SK-N-SH (cell line): ENCODE measurements at regions not wholly inside any gene's neighbourhood (a gene's known extent, or its start where the extent isn't known, plus 50 kb on each side); places are given as distances from the start of the nearest gene placed in this dataset.

ENCODE experiments used
- CTCF ChIA-PET: fragments of 300-600, 350-600 bp; formaldehyde crosslinking; extraction: SDS; loops from one replicate; lab custom pipeline; 2021; lab: Yijun Ruan, JAX
- POLR2A ChIA-PET: fragments of 350-600 bp; sonication (Branson Sonifier 250); formaldehyde crosslinking; extraction: SDS; loops from one replicate; lab custom pipeline; 2020; ENCODE audit warnings: antibody characterized with exemption, inconsistent platforms; lab: Yijun Ruan, JAX
- DNase-seq: peaks from one replicate; pipeline ENCODE4 v3.0.0; 2012
- H2AFZ ChIP-seq: fragments of 200-600 bp; sonication (generic); 2 replicates; pipeline ENCODE4 v1.8.1; 2016; ENCODE audit warnings: antibody characterized with exemption, mild to moderate bottlenecking, low read depth
- H3F3A ChIP-seq: fragments of 200-600 bp; sonication (generic); replicated peaks from 2 replicates; pipeline ENCODE3; 2016; ENCODE audit warnings: antibody characterized with exemption, mild to moderate bottlenecking; ENCODE audit not compliant: insufficient read depth
- H3K27ac ChIP-seq, 2 experiments: fragments of 200-500 bp in 1 of 2; fragments of 200-600 bp in 1 of 2; sonication (Bioruptor generic) in 1 of 2; sonication (generic), shearing (Covaris generic) in 1 of 2; 2 replicates each; pipeline versions ENCODE4 v1.5.1 to v1.6.1; 2014 to 2016; ENCODE audit warnings: low read depth in 2 of 2, inconsistent platforms in 1 of 2, low read length in 1 of 2, mild to moderate bottlenecking in 1 of 2, mixed read lengths in 1 of 2
- H3K27me3 ChIP-seq: fragments of 200-600 bp; sonication (generic), shearing (Covaris generic); 2 replicates; pipeline ENCODE4 v1.6.1; 2016; ENCODE audit warnings: mixed run types; ENCODE audit not compliant: insufficient read depth
- H3K36me3 ChIP-seq, 2 experiments: fragments of 200-500 bp in 1 of 2; fragments of 200-600 bp in 1 of 2; sonication (Bioruptor generic) in 1 of 2; sonication (generic) in 1 of 2; replicated peaks in 1 of 2; 2 replicates each; pipeline versions ENCODE3 to v1.5.1; 2014 to 2016; ENCODE audit warnings: low read length in 1 of 2, mild to moderate bottlenecking in 1 of 2; ENCODE audit not compliant: insufficient read depth in 2 of 2, control insufficient read depth in 1 of 2
- H3K4me1 ChIP-seq, 2 experiments: fragments of 200-500 bp in 1 of 2; fragments of 200-600 bp in 1 of 2; sonication (Bioruptor generic) in 1 of 2; sonication (generic), shearing (Covaris generic) in 1 of 2; 2 replicates each; pipeline versions ENCODE4 v1.5.1 to v1.6.1; 2014 to 2016; ENCODE audit warnings: low read depth in 1 of 2, low read length in 1 of 2, mixed run types in 1 of 2; ENCODE audit not compliant: insufficient read depth in 2 of 2, control insufficient read depth in 1 of 2
- H3K4me2 ChIP-seq: fragments of 200-600 bp; sonication (generic), shearing (Covaris generic); 2 replicates; pipeline ENCODE4 v1.6.1; 2017; ENCODE audit warnings: mixed run types
- H3K4me3 ChIP-seq, 2 experiments: fragments of 200-500 bp in 1 of 2; fragments of 200-600 bp in 1 of 2; sonication (Bioruptor generic) in 1 of 2; sonication (generic), shearing (Covaris generic) in 1 of 2; 2 replicates each; pipeline versions ENCODE4 v1.5.1 to v1.8.1; 2014 to 2016; ENCODE audit warnings: low read depth in 2 of 2, inconsistent platforms in 1 of 2, low read length in 1 of 2, mild to moderate bottlenecking in 1 of 2, mixed read lengths in 1 of 2, moderate library complexity in 1 of 2
- H3K79me2 ChIP-seq: fragments of 200-600 bp; sonication (generic); 2 replicates; pipeline ENCODE4 v1.8.1; 2017; ENCODE audit warnings: mild to moderate bottlenecking; ENCODE audit not compliant: insufficient read depth
- H3K9ac ChIP-seq: fragments of 200-600 bp; sonication (generic); 2 replicates; pipeline ENCODE4 v1.6.1; 2017; ENCODE audit warnings: mixed run types
- H3K9me2 ChIP-seq: fragments of 200-600 bp; sonication (generic); 2 replicates; pipeline ENCODE4 v1.6.1; 2017; ENCODE audit warnings: mixed run types
- H3K9me3 ChIP-seq: fragments of 200-600 bp; sonication (generic); 2 replicates; pipeline ENCODE4 v1.6.1; 2017; ENCODE audit warnings: mixed run types, mild to moderate bottlenecking, moderate library complexity
- H4K20me1 ChIP-seq: fragments of 200-600 bp; sonication (generic); 2 replicates; pipeline ENCODE4 v1.6.1; 2017; ENCODE audit warnings: mild to moderate bottlenecking, mixed run types; ENCODE audit not compliant: insufficient read depth
- ELF1 ChIP-seq: IDR thresholded peaks from 2 replicates; pipeline ENCODE4 v1.4.0; 2012
- EP300 ChIP-seq, 2 experiments: IDR thresholded peaks; 2 replicates each; pipeline versions ENCODE4 v1.4.0 to v1.6.1; 2012; ENCODE audit warnings: borderline replicate concordance in 1 of 2, low read depth in 1 of 2, low read length in 1 of 2
- EZH2phosphoT487 ChIP-seq: fragments of 200-600 bp; sonication (generic); IDR thresholded peaks from 2 replicates; pipeline ENCODE4 v1.6.1; 2017; ENCODE audit warnings: low read depth, mixed run types, mild to moderate bottlenecking, antibody characterized with exemption, moderate library complexity, borderline replicate concordance
- FOSL2 ChIP-seq: IDR thresholded peaks from 2 replicates; pipeline ENCODE4 v1.4.0; 2012; ENCODE audit warnings: low read depth, mild to moderate bottlenecking, moderate library complexity, borderline replicate concordance
- GATA2 ChIP-seq: sonication (generic); formaldehyde crosslinking; IDR thresholded peaks from 2 replicates; pipeline ENCODE4 v1.5.0; 2020; ENCODE audit warnings: mild to moderate bottlenecking, missing genetic modification reagents
- JUND ChIP-seq: IDR thresholded peaks from 2 replicates; pipeline ENCODE4 v1.4.0; 2012
- MEF2A ChIP-seq: IDR thresholded peaks from 2 replicates; pipeline ENCODE4 v1.4.0; 2012; ENCODE audit warnings: low read depth, borderline replicate concordance
- MXI1 ChIP-seq: IDR thresholded peaks from 2 replicates; pipeline ENCODE4 v1.6.1; 2012; ENCODE audit warnings: mild to moderate bottlenecking, low read depth, low read length, improper control_type of control experiment
- NFIC ChIP-seq: IDR thresholded peaks from 2 replicates; pipeline ENCODE4 v1.4.0; 2012; ENCODE audit warnings: borderline replicate concordance
- NRF1 ChIP-seq: IDR thresholded peaks from 2 replicates; pipeline ENCODE4 v1.6.1; 2012; ENCODE audit warnings: low read depth, mild to moderate bottlenecking, low read length
- POLR2AphosphoS5 ChIP-seq: IDR thresholded peaks from 2 replicates; pipeline ENCODE4 v1.6.1; 2012; ENCODE audit warnings: low read depth, low read length
- RAD21 ChIP-seq: IDR thresholded peaks from 2 replicates; pipeline ENCODE4 v1.6.1; 2012; ENCODE audit warnings: mild to moderate bottlenecking, low read length
- RCOR1 ChIP-seq: fragments of 150-350 bp; IDR thresholded peaks from 2 replicates; pipeline ENCODE4 v1.6.1; 2017; ENCODE audit warnings: antibody characterized with exemption, low read length
- RFX5 ChIP-seq: IDR thresholded peaks from 2 replicates; pipeline ENCODE4 v1.6.1; 2012; ENCODE audit warnings: mild to moderate bottlenecking, improper control_type of control experiment, low read length
- RXRA ChIP-seq: IDR thresholded peaks from 2 replicates; pipeline ENCODE4 v1.4.0; 2012; ENCODE audit warnings: low read depth, mild to moderate bottlenecking, borderline replicate concordance
- SIN3A ChIP-seq: IDR thresholded peaks from 2 replicates; pipeline ENCODE4 v1.6.1; 2012; ENCODE audit warnings: low read depth, mild to moderate bottlenecking, low read length, moderate library complexity, borderline replicate concordance
- SMC3 ChIP-seq: IDR thresholded peaks from 2 replicates; pipeline ENCODE4 v1.6.1; 2012; ENCODE audit warnings: low read depth, low read length, improper control_type of control experiment
- TAF1 ChIP-seq: IDR thresholded peaks from 2 replicates; pipeline ENCODE4 v1.6.1; 2012; ENCODE audit warnings: low read depth, mild to moderate bottlenecking, low read length, moderate library complexity, borderline replicate concordance
- TCF12 ChIP-seq: IDR thresholded peaks from 2 replicates; pipeline ENCODE4 v1.4.0; 2012
- TEAD4 ChIP-seq: IDR thresholded peaks from 2 replicates; pipeline ENCODE4 v1.4.0; 2012; ENCODE audit warnings: mild to moderate bottlenecking, borderline replicate concordance; ENCODE audit not compliant: insufficient read depth
- YY1 ChIP-seq: IDR thresholded peaks from 2 replicates; pipeline ENCODE4 v1.4.0; 2012; ENCODE audit warnings: low read depth, mild to moderate bottlenecking
- WGBS: methylation state at CpG from one replicate; pipeline ENCODE4 v1.1.6; 2017; ENCODE audit warnings: low lambda C conversion rate; 5-methylcytosine and 5-hydroxymethylcytosine counted together
- TF ChIP-seq, protein P1 (sequence below): IDR thresholded peaks from 2 replicates; pipeline ENCODE4 v1.6.1; 2012; ENCODE audit warnings: mild to moderate bottlenecking, low read depth, low read length, moderate library complexity
- TF ChIP-seq, protein P2 (sequence below): fragments of 200-600 bp; sonication (generic); IDR thresholded peaks from 2 replicates; pipeline ENCODE4 v1.6.1; 2017; ENCODE audit warnings: antibody characterized with exemption, mild to moderate bottlenecking, moderate library complexity
- TF ChIP-seq, protein P3 (sequence below): fragments of 150-350 bp; IDR thresholded peaks from 2 replicates; pipeline ENCODE4 v1.6.1; 2017; ENCODE audit warnings: antibody characterized with exemption, low read length, low read depth, borderline replicate concordance

DNA sequence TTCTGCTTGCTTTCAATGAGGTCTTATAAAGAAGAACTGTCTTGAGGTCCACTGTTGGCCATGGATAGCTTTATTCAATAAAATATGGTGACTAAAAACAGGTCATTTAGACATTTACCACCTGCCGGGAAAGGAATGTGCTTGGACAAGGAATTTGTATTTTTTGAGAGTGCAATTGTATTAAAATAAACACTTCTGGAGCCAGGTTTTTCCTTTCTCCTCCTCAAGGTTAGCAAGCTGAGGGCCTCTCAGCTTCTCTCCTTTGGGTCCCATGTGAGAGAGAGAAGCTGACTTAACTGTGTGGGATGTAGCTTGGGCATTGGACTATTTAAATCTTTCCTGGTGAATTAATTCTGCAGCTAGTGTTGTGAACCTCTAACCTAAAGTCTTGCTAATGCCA is 321.0 kb downstream of the MEIS1 start:
- H3K27ac ChIP-seq, result no peak overlapping the region
- whole genome bisulfite sequencing, result 67% methylated on average over 1 of the region's 1 CpG

DNA sequence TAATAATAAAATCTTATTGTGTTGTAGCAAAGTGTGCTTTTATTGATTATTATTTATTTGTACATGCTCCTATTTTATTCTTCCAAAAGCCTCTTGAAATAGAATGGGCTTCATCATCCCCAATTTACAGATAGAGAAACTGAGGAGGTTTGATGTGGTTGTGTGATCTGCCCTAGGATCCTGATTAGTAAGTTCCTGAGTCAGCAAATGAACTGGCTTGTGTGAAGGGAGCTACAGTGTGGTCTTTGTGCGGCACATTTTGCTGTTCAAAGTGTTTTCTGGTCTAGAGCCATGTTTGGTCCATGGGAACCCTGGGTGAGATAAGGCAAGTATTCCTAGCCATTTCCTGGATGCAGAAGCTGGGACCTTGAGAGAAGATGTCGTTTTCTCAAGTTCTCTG is 326.9 kb downstream of the MEIS1 start:
- WGBS, result 38% methylated on average over 1 of the region's 2 CpGs
- POLR2A ChIA-PET, result no interaction called here
- TF ChIP-seq GATA2 (CRISPR knock-in tag) (no peak), SIN3A (no peak), NFIC (no peak), SMC3 (no peak), YY1 (no peak), TEAD4 (no peak), FOSL2 (no peak), MXI1 (no peak)
- TF ChIP-seq, protein P1, sequence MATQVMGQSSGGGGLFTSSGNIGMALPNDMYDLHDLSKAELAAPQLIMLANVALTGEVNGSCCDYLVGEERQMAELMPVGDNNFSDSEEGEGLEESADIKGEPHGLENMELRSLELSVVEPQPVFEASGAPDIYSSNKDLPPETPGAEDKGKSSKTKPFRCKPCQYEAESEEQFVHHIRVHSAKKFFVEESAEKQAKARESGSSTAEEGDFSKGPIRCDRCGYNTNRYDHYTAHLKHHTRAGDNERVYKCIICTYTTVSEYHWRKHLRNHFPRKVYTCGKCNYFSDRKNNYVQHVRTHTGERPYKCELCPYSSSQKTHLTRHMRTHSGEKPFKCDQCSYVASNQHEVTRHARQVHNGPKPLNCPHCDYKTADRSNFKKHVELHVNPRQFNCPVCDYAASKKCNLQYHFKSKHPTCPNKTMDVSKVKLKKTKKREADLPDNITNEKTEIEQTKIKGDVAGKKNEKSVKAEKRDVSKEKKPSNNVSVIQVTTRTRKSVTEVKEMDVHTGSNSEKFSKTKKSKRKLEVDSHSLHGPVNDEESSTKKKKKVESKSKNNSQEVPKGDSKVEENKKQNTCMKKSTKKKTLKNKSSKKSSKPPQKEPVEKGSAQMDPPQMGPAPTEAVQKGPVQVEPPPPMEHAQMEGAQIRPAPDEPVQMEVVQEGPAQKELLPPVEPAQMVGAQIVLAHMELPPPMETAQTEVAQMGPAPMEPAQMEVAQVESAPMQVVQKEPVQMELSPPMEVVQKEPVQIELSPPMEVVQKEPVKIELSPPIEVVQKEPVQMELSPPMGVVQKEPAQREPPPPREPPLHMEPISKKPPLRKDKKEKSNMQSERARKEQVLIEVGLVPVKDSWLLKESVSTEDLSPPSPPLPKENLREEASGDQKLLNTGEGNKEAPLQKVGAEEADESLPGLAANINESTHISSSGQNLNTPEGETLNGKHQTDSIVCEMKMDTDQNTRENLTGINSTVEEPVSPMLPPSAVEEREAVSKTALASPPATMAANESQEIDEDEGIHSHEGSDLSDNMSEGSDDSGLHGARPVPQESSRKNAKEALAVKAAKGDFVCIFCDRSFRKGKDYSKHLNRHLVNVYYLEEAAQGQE, result no peak
- TF ChIP-seq, protein P2, sequence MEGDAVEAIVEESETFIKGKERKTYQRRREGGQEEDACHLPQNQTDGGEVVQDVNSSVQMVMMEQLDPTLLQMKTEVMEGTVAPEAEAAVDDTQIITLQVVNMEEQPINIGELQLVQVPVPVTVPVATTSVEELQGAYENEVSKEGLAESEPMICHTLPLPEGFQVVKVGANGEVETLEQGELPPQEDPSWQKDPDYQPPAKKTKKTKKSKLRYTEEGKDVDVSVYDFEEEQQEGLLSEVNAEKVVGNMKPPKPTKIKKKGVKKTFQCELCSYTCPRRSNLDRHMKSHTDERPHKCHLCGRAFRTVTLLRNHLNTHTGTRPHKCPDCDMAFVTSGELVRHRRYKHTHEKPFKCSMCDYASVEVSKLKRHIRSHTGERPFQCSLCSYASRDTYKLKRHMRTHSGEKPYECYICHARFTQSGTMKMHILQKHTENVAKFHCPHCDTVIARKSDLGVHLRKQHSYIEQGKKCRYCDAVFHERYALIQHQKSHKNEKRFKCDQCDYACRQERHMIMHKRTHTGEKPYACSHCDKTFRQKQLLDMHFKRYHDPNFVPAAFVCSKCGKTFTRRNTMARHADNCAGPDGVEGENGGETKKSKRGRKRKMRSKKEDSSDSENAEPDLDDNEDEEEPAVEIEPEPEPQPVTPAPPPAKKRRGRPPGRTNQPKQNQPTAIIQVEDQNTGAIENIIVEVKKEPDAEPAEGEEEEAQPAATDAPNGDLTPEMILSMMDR, result no peak

More for the DNA sequence above, 321.0 kb downstream of the MEIS1 start:
- Histone ChIP-seq H3K79me2 (no peaks in the 10 kb centered on the region), H3K36me3 (no peaks in the 10 kb centered on the region), H3K4me3 (no peak overlapping the region), H2AFZ (no peak overlapping the region), H3K9me2 (no peaks in the 10 kb centered on the region), H3F3A (no peaks in the 10 kb centered on the region), H3K9ac (no peak overlapping the region), H3K9me3 (no peaks in the 10 kb centered on the region), H3K4me2 (no peak overlapping the region), H3K27me3 (no peaks in the 10 kb centered on the region), H4K20me1 (no peaks in the 10 kb centered on the region), H3K4me1 (peaks cover 0 to 2% of the 10 kb centered on the region in 2 experiments; a peak in 1 of 4 replicates)
- DNase-seq, result no peak
- TF ChIP-seq, protein P3, sequence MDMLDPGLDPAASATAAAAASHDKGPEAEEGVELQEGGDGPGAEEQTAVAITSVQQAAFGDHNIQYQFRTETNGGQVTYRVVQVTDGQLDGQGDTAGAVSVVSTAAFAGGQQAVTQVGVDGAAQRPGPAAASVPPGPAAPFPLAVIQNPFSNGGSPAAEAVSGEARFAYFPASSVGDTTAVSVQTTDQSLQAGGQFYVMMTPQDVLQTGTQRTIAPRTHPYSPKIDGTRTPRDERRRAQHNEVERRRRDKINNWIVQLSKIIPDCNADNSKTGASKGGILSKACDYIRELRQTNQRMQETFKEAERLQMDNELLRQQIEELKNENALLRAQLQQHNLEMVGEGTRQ, result no peak
- TF ChIP-seq MXI1 (no peak), RFX5 (no peak), EP300 (IDR thresholded peaks at IDR 0.05; ENCODE audit: borderline replicate concordance in 1 of 2, low read depth in 1 of 2, low read length in 1 of 2) (no peak), GATA2 (CRISPR knock-in tag) (no peak), FOSL2 (no peak), ELF1 (no peak), RXRA (no peak), POLR2AphosphoS5 (no peak), MEF2A (no peak), TCF12 (no peak), JUND (no peak), YY1 (no peak), RCOR1 (no peak), NRF1 (no peak), EZH2phosphoT487 (no peak), RAD21 (no peak), TAF1 (no peak)
- ChIA-PET POLR2A (no interaction called here), CTCF (no interaction called here)

More for the DNA sequence above, 326.9 kb downstream of the MEIS1 start:
- no peaks in the 10 kb centered on the region for H3K9me3 ChIP-seq
- H3K4me3 ChIP-seq, result no peak overlapping the region
- no peak overlapping the region for H2AFZ ChIP-seq
- H3K36me3 ChIP-seq, result no peaks in the 10 kb centered on the region
- no peaks in the 10 kb centered on the region for H3K27me3 ChIP-seq
- no peaks in the 10 kb centered on the region for H3K79me2 ChIP-seq
- H4K20me1 ChIP-seq, result no peaks in the 10 kb centered on the region
- H3F3A ChIP-seq, result no peaks in the 10 kb centered on the region
- H3K27ac ChIP-seq, result no peak overlapping the region
- CTCF ChIA-PET, result no interaction called here
- no peak overlapping the region for H3K4me2 ChIP-seq
- no peak for DNase-seq
- H3K9me2 ChIP-seq, result no peaks in the 10 kb centered on the region
- no peaks in the 10 kb centered on the region for H3K4me1 ChIP-seq
- H3K9ac ChIP-seq, result no peak overlapping the region
